ENCODE measurements at regions not wholly inside any gene's neighbourhood (a gene's known extent, or its start where the extent isn't known, plus 50 kb on each side); places are given as distances from the start of the nearest gene placed in this dataset.

DNA sequence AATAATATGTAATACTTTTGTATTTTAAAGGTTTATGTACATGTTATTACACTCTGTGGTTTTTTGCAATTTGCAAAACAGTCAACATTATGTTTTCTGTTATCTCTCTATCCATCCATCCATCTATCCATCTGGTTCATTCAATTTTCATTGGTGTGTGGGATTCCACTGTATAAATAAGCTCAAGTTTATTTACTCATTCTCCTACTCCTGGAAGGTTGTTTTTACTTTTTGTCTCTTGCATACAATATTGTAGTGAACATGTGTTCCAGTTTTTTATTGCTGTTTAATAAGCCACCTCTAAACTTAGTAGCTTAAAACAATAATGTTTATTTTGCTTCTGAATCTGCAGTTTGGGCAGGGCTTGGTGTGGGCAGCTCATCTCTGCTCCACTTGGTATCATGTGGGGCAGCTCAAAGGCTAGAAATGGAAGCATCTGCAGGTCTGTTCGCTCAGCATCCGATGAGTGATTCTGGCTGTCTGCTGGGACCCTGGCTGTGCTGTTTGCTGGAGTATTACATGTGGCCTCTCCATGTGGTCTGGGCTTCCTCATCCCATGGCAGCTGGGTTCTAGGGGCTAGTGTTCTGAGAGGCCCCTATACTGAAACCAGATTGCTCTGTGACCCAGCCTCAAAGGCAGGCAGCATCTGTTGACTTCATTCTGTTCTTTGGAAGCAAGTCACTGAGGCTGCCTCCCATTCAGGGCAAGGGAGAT is 98.8 kb downstream of the SLC25A47 start:
- TF ChIP-seq POLR2AphosphoS5 (IDR thresholded peaks at IDR 0.05) (no peak), POLR2A (IDR thresholded peaks at IDR 0.05; ENCODE audit: low read depth) (no peak), EP300 (IDR thresholded peaks at IDR 0.05) (no peak)
- TF ChIP-seq, protein P1, sequence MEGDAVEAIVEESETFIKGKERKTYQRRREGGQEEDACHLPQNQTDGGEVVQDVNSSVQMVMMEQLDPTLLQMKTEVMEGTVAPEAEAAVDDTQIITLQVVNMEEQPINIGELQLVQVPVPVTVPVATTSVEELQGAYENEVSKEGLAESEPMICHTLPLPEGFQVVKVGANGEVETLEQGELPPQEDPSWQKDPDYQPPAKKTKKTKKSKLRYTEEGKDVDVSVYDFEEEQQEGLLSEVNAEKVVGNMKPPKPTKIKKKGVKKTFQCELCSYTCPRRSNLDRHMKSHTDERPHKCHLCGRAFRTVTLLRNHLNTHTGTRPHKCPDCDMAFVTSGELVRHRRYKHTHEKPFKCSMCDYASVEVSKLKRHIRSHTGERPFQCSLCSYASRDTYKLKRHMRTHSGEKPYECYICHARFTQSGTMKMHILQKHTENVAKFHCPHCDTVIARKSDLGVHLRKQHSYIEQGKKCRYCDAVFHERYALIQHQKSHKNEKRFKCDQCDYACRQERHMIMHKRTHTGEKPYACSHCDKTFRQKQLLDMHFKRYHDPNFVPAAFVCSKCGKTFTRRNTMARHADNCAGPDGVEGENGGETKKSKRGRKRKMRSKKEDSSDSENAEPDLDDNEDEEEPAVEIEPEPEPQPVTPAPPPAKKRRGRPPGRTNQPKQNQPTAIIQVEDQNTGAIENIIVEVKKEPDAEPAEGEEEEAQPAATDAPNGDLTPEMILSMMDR (IDR thresholded peaks at IDR 0.05) = no peak
